ENCODE measurements at regions not wholly inside any gene's neighbourhood (a gene's known extent, or its start where the extent isn't known, plus 50 kb on each side); places are given as distances from the start of the nearest gene placed in this dataset.

DNA sequence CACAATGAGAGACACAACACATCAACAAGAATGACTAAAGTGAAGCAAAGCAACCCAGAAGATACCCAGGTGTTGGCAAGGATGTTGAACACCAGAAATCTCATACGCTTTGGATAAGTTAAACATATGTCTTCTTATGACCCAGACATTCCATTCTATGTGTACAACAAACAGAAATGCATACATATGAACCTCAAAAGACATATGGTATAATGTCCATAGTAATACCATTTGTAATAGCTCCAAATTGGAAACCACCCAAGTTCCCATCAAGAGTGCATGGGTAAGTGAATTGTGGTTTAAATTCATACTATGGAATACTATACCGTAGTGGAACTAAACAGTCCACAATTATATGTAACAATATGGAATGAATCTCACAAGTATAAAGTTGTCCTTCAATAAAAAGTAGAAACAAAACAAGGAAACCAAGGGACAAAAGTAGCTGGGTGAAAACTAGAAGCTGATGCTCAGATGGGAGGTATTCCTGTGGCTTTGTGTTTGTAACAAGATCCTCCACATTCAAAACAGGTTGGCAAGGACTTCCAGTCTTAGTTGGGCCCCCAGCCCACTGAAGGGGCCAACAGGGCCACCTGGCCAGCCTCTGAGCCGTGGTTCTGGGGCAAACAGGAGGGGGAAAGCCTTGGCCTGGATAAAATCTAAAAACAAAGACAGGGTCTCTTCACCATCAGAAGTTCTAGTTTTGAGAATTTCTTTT, 171.8 kb upstream of the PITX1 start:
- no peak overlapping the region for H4K8ac ChIP-seq (replicated peaks; ENCODE audit: insufficient read length, low read depth, low read length)

More for the DNA sequence above, 171.8 kb upstream of the PITX1 start:
- H2BK120ac ChIP-seq (ENCODE audit: low read depth, low read length, poor library complexity, severe bottlenecking) = no peak overlapping the region
- no peak overlapping the region for H3K4me2 ChIP-seq (ENCODE audit: insufficient read depth, insufficient read length, low read length)
- H3K36me3 Mint-ChIP-seq (ENCODE audit: insufficient read depth in 1 of 3, low read depth in 3 of 3) = peaks cover 5 to 18% (median 7%) of the 10 kb centered on the region in 3 experiments; a peak in 6 of 7 replicates
- H2BK20ac ChIP-seq (ENCODE audit: low read depth, low read length, poor library complexity, severe bottlenecking) = no peak overlapping the region
- no peak overlapping the region for H3K18ac ChIP-seq (ENCODE audit: insufficient read length, low read depth, low read length)
- H3K27me3 Mint-ChIP-seq (ENCODE audit: low read depth) = peaks cover 3% of the 10 kb centered on the region
- H2BK5ac ChIP-seq (ENCODE audit: insufficient read length, low read length) = no peak overlapping the region
- H3K79me2 ChIP-seq (ENCODE audit: insufficient read depth, low read length) = no peaks in the 10 kb centered on the region
- no peak overlapping the region for H2AFZ ChIP-seq (ENCODE audit: low read length)
- no peak overlapping the region for H3K4me3 Mint-ChIP-seq
- H3K23me2 ChIP-seq (ENCODE audit: insufficient read length, low read depth, low read length, poor library complexity, severe bottlenecking) = no peaks in the 10 kb centered on the region
- H4K91ac ChIP-seq (ENCODE audit: insufficient read length, low read depth, low read length) = no peak overlapping the region
- TF ChIP-seq CTCF (conservative IDR thresholded peaks at IDR 0.05) = no peak
- no peaks in the 10 kb centered on the region for H3K9me3 ChIP-seq (ENCODE audit: control insufficient read depth, low read depth, low read length)
- H3K4ac ChIP-seq (ENCODE audit: low read depth, low read length) = no peak overlapping the region
- no peak overlapping the region for H3K23ac ChIP-seq (ENCODE audit: insufficient read length, low read depth, low read length)
- H3K9me3 Mint-ChIP-seq = peaks cover 19 to 24% of the 10 kb centered on the region in 2 experiments
- no peak overlapping the region for H2BK12ac ChIP-seq (ENCODE audit: insufficient read length, low read depth, low read length)
- H4K5ac ChIP-seq (ENCODE audit: insufficient read length, low read depth, low read length) = no peak overlapping the region
- no CpG with 5 or more reads among the region's 3 CpGs for WGBS (ENCODE audit: extremely low coverage, insufficient read length, low lambda C conversion rate)
- no peak overlapping the region for H3K56ac ChIP-seq (ENCODE audit: insufficient read length, low read depth, low read length)
- no peaks in the 10 kb centered on the region for H4K20me1 ChIP-seq (ENCODE audit: control insufficient read depth, insufficient read depth, insufficient read length)
- H3K14ac ChIP-seq (ENCODE audit: insufficient read depth, low read length) = no peak overlapping the region
- H3K4me1 Mint-ChIP-seq = peaks cover 14 to 17% of the 10 kb centered on the region in 2 experiments
- no peak for DNase-seq
- no peaks in the 10 kb centered on the region for H3K27me3 ChIP-seq (ENCODE audit: insufficient read depth, low read length)
- H3K9ac ChIP-seq (ENCODE audit: extremely low read depth, insufficient read length, low read length) = no peak overlapping the region
- no peak overlapping the region for H3T11ph ChIP-seq (ENCODE audit: low read length)
- H3K4me1 ChIP-seq (ENCODE audit: insufficient read depth, low read length) = no peaks in the 10 kb centered on the region; the same call in 1 of the 2 replicates
- no peak overlapping the region for H2AK5ac ChIP-seq (ENCODE audit: insufficient read length, low read length)
- H3K27ac ChIP-seq (ENCODE audit: insufficient read length, low read depth, low read length) = no peak overlapping the region
- H3K79me1 ChIP-seq (ENCODE audit: insufficient read depth, low read depth, low read length, poor library complexity, severe bottlenecking) = no peaks in the 10 kb centered on the region
- H3K27ac Mint-ChIP-seq = no peak overlapping the region
- H2BK15ac ChIP-seq (ENCODE audit: low read depth, low read length) = no peak overlapping the region
